ENCODE measurements at regions not wholly inside any gene's neighbourhood (a gene's known extent, or its start where the extent isn't known, plus 50 kb on each side); places are given as distances from the start of the nearest gene placed in this dataset.
A peak's percentile ranks its signal among the peaks of the same experiment; 100 is the strongest.
"Not testable (repeated sequence)": the region's sequence is repeated elsewhere in the genome, so short reads cannot be mapped to it uniquely, and the experiment has no call there.

DNA sequence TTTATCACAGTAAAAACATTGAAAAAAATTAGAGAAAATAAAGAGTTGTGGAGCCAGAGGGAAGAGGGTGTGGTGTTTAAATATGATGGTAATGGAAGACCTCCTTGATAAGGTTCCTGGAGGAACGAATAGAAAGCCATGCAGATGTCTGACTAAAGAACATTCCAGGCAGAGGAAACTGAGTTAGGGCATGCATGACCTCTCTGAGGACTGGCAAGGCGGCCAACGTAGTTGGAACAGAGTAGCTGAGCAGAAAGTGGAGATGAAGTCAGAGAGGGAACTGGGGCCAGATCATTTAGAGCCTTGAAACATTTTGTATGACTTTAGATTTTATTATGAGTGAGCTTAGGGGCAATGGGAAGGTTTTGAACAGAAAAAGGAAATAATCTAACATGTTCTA lies 377.5 kb downstream of the HLX start:
- no peak overlapping the region for H3K27ac Mint-ChIP-seq
- Histone ChIP-seq H3K4me1 (ENCODE audit: control insufficient read depth, insufficient read depth, low read length) (no peaks in the 10 kb centered on the region), H3K9ac (ENCODE audit: extremely low read depth, low read length, poor library complexity, severe bottlenecking) (no peak overlapping the region), H3K4me3 (ENCODE audit: low read length) (no peak overlapping the region), H3K9me3 (ENCODE audit: control insufficient read depth, low read length) (peaks cover 16% of the 10 kb centered on the region), H3K36me3 (ENCODE audit: control insufficient read depth, insufficient read depth, low read length) (no peaks in the 10 kb centered on the region), H3K27me3 (ENCODE audit: control insufficient read depth, insufficient read depth, low read length, poor library complexity, severe bottlenecking) (no peaks in the 10 kb centered on the region), H3K27ac (ENCODE audit: low read depth, low read length) (no peak overlapping the region)
- peaks cover 45% of the 10 kb centered on the region for H3K9me3 Mint-ChIP-seq
- H3K27me3 Mint-ChIP-seq (ENCODE audit: insufficient read depth): peaks cover 5% of the 10 kb centered on the region
- DNase-seq: no peak
- H3K4me1 Mint-ChIP-seq: no peaks in the 10 kb centered on the region
- no peak overlapping the region for H3K4me3 Mint-ChIP-seq
- H3K36me3 Mint-ChIP-seq (ENCODE audit: low read depth): peaks cover 10% of the 10 kb centered on the region
- 92 to 93% methylated on average over 3 of the region's 3 CpGs for WGBS, 2 experiments (ENCODE audit: insufficient coverage in 1 of 2, insufficient read length in 1 of 2)
- TF ChIP-seq, protein P1, sequence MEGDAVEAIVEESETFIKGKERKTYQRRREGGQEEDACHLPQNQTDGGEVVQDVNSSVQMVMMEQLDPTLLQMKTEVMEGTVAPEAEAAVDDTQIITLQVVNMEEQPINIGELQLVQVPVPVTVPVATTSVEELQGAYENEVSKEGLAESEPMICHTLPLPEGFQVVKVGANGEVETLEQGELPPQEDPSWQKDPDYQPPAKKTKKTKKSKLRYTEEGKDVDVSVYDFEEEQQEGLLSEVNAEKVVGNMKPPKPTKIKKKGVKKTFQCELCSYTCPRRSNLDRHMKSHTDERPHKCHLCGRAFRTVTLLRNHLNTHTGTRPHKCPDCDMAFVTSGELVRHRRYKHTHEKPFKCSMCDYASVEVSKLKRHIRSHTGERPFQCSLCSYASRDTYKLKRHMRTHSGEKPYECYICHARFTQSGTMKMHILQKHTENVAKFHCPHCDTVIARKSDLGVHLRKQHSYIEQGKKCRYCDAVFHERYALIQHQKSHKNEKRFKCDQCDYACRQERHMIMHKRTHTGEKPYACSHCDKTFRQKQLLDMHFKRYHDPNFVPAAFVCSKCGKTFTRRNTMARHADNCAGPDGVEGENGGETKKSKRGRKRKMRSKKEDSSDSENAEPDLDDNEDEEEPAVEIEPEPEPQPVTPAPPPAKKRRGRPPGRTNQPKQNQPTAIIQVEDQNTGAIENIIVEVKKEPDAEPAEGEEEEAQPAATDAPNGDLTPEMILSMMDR (conservative IDR thresholded peaks at IDR 0.05): no peak

DNA sequence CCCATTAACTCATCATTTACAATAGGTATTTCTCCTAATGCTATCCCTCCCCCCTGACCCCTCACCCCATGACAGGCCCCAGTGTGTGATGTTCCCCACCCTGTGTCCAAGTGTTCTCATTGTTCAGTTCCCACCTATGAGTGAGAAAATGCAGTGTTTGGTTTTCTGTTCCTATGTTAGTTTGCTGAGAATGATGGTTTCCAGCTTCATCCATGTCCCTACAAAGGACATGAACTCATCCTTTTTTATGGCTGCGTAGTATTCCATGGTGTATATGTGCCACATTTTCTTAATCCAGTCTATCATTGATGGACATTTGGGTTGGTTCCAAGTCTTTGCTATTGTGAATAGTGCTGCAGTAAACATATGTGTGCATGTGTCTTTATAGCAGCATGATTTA lies 378.3 kb downstream of the HLX start:
- not testable (repeated sequence) for H3K4me3 Mint-ChIP-seq; H3K4me3 ChIP-seq (ENCODE audit: low read length); H3K36me3 ChIP-seq (ENCODE audit: control insufficient read depth, insufficient read depth, low read length); H3K9ac ChIP-seq (ENCODE audit: extremely low read depth, low read length, poor library complexity, severe bottlenecking); H3K4me1 Mint-ChIP-seq; DNase-seq; H3K27ac ChIP-seq (ENCODE audit: low read depth, low read length); H3K27me3 Mint-ChIP-seq (ENCODE audit: insufficient read depth); H3K27me3 ChIP-seq (ENCODE audit: control insufficient read depth, insufficient read depth, low read length, poor library complexity, severe bottlenecking); H3K27ac Mint-ChIP-seq; H3K4me1 ChIP-seq (ENCODE audit: control insufficient read depth, insufficient read depth, low read length)
- H3K9me3 ChIP-seq (ENCODE audit: control insufficient read depth, low read length): peaks cover 21% of the 10 kb centered on the region
- Mint-ChIP-seq H3K9me3 (peaks cover 53% of the 10 kb centered on the region), H3K36me3 (ENCODE audit: low read depth) (peaks cover 16% of the 10 kb centered on the region)
- no CpG with 5 or more reads among the region's 1 CpG for WGBS, 2 experiments (ENCODE audit: insufficient coverage in 1 of 2, insufficient read length in 1 of 2)

DNA sequence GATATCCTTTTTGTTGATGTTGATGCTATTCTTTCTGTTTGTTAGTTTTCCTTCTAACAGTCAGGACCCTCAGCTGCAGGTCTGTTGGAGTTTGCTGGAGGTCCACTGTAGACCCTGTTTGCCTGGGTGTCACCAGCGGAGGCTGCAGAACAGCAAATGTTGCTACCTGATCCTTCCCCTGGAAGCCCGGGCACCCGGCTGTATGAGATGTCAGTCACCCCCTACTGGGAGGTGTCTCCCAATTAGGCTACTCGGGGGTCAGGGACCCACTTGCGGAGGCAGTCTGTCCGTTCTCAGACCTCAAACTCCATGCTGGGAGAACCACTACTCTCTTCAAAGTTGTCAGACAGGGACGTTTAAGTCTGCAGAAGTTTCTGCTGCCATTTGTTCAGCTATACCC lies 383.4 kb downstream of the HLX start:
- peaks cover 19% of the 10 kb centered on the region for H3K36me3 Mint-ChIP-seq (ENCODE audit: low read depth)
- peaks cover 12% of the 10 kb centered on the region for H3K4me1 Mint-ChIP-seq
- H3K36me3 ChIP-seq (ENCODE audit: control insufficient read depth, insufficient read depth, low read length); H3K27me3 Mint-ChIP-seq (ENCODE audit: insufficient read depth); H3K27ac Mint-ChIP-seq; DNase-seq; H3K27ac ChIP-seq (ENCODE audit: low read depth, low read length); H3K4me1 ChIP-seq (ENCODE audit: control insufficient read depth, insufficient read depth, low read length); H3K27me3 ChIP-seq (ENCODE audit: control insufficient read depth, insufficient read depth, low read length, poor library complexity, severe bottlenecking); H3K4me3 Mint-ChIP-seq; H3K9ac ChIP-seq (ENCODE audit: extremely low read depth, low read length, poor library complexity, severe bottlenecking): not testable (repeated sequence)
- WGBS, 2 experiments (ENCODE audit: insufficient coverage in 1 of 2, insufficient read length in 1 of 2): 91% methylated on average over 7 of the region's 7 CpGs
- Histone ChIP-seq H3K9me3 (ENCODE audit: control insufficient read depth, low read length) (peaks cover 27% of the 10 kb centered on the region), H3K4me3 (ENCODE audit: low read length) (peak overlapping the region; percentile 25)
- H3K9me3 Mint-ChIP-seq: peaks cover 65% of the 10 kb centered on the region

DNA sequence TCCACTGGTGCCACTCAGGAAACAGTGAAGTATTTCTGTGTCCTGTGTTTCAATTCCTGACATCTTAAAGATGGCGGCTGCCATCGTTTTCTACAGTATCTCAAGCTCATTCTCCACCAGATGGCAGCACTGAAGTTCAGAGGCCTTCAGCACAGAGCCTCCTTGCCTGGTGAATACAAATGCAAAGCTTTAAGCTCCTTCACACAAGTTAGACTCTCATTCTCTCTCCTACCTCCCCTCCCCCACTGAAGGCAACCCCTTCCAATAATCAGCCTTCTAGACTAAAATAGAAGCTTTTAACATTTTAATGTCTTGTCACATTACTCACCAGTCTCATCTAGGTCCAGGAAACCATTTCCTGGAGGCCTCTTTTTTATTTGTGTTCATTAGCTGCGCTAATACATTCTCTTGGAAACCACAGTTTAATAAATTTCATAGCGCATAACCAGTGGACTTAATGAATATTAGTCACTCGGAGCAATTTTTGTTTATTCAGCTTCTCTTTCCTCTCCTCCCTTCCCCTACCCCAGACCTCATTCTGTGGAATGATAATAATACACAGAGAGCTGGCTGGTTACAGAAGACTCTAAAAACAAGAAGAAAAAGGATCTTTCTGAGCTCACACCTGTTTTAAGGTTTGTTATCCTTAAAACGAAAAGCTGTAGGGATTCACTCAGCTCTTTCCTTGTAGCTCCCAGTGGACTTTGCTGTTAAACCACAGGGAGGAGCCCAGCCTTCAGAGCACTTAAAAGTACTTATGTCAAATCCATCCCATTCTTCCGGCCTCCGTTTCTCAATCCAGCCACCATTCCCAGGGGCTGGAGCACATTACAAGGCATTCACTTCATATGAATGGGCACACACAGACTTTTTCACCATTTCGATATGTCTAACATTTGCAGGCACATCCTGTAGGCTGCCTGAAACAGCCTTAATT lies 384.9 kb downstream of the HLX start:
- no peaks in the 10 kb centered on the region for H3K4me1 ChIP-seq (ENCODE audit: control insufficient read depth, insufficient read depth, low read length)
- H3K27me3 ChIP-seq (ENCODE audit: control insufficient read depth, insufficient read depth, low read length, poor library complexity, severe bottlenecking): no peaks in the 10 kb centered on the region
- peak; percentile 87 for DNase-seq
- H3K4me3 ChIP-seq (ENCODE audit: low read length): peak overlapping the region; percentile 25
- TF ChIP-seq, protein P1 (conservative IDR thresholded peaks at IDR 0.05): peak; percentile 70
- H3K4me1 Mint-ChIP-seq: peaks cover 12% of the 10 kb centered on the region
- 74 to 76% methylated on average over 8 to 9 of the region's 9 CpGs for WGBS, 2 experiments (ENCODE audit: insufficient coverage in 1 of 2, insufficient read length in 1 of 2)
- H3K27me3 Mint-ChIP-seq (ENCODE audit: insufficient read depth): peaks cover 3% of the 10 kb centered on the region
- H3K36me3 ChIP-seq (ENCODE audit: control insufficient read depth, insufficient read depth, low read length): no peaks in the 10 kb centered on the region
- H3K9me3 ChIP-seq (ENCODE audit: control insufficient read depth, low read length): peaks cover 27% of the 10 kb centered on the region
- H3K36me3 Mint-ChIP-seq (ENCODE audit: low read depth): peaks cover 16% of the 10 kb centered on the region
- no peak overlapping the region for H3K4me3 Mint-ChIP-seq
- peak overlapping the region; percentile 36 for H3K27ac Mint-ChIP-seq
- no peak overlapping the region for H3K27ac ChIP-seq (ENCODE audit: low read depth, low read length)
- H3K9ac ChIP-seq (ENCODE audit: extremely low read depth, low read length, poor library complexity, severe bottlenecking): no peak overlapping the region
- H3K9me3 Mint-ChIP-seq: peaks cover 52% of the 10 kb centered on the region
